K562 (cell line): ENCODE measurements at regions not wholly inside any gene's neighbourhood (a gene's known extent, or its start where the extent isn't known, plus 50 kb on each side); places are given as distances from the start of the nearest gene placed in this dataset.

Experiments
- ATAC-seq: fragments of 200-7000 bp; cut with Tn5 transposase; 3 replicates; pipeline ENCODE4 v1.9.1; 2020; ENCODE audit warnings: moderate library complexity
- BruUV-seq: library from RNA; stranded (reverse); fragments of 400-500 nt; replicated peaks from 2 replicates; lab custom pipeline; 2021; lab: Mats Ljungman, UMichigan
- CTCF ChIA-PET: fragments of 300-600 bp; formaldehyde crosslinking; extraction: SDS; loops from one replicate; lab custom pipeline; 2021; ENCODE audit warnings: low intra/inter-chr PET ratio; lab: Yijun Ruan, JAX
- POLR2A ChIA-PET: fragments of 300-600, 350-650 bp; sonication (Branson Sonifier 250); formaldehyde crosslinking; extraction: SDS; loops from one replicate; lab custom pipeline; 2021; ENCODE audit warnings: antibody characterized with exemption, inconsistent platforms; lab: Yijun Ruan, JAX
- DNase-seq, 4 experiments: peaks; one replicate each; pipeline versions ENCODE4 v3.0.0 to v3.0.0-alpha.2; 2011 to 2018; ENCODE audit warnings: low spot score in 3 of 4, mixed read lengths in 3 of 4; ENCODE audit errors: extremely low read depth in 1 of 4
- FAIRE-seq: peaks from 2 replicates; lab custom pipeline; 2011; peaks lifted over from hg19 to GRCh38; lab: Jason Lieb, UNC
- H2AFZ ChIP-seq: 2 replicates; pipeline ENCODE4 v1.6.0; 2011; ENCODE audit warnings: low read depth, low read length, control low read depth, inconsistent platforms
- H3K27ac ChIP-seq: fragments of 200-600 bp; 3 replicates; pipeline ENCODE4 v1.8.0; 2011; ENCODE audit warnings: low read depth, mild to moderate bottlenecking, control low read depth, inconsistent platforms, low read length, moderate library complexity, mixed read lengths; ENCODE audit errors: extremely low read depth
- H3K27me3 ChIP-seq, 2 experiments: fragments of 300-600 bp in 1 of 2; 2 replicates in 1 of 2; 3 replicates in 1 of 2; pipeline versions ENCODE4 v1.6.0 to v1.8.0; 2011; ENCODE audit warnings: inconsistent platforms in 2 of 2, low read length in 2 of 2, mild to moderate bottlenecking in 1 of 2, mixed read lengths in 1 of 2, moderate library complexity in 1 of 2; ENCODE audit not compliant: control insufficient read depth in 2 of 2, insufficient read depth in 2 of 2
- H3K36me3 ChIP-seq: fragments of 300-600 bp; 3 replicates; pipeline ENCODE4 v1.8.0; 2011; ENCODE audit warnings: mild to moderate bottlenecking, low read length, inconsistent platforms; ENCODE audit not compliant: control insufficient read depth, insufficient read depth
- H3K4me1 ChIP-seq, 2 experiments: fragments of 200-600 bp in 1 of 2; replicated peaks in 1 of 2; 2 replicates in 1 of 2; 3 replicates in 1 of 2; pipeline versions ENCODE4 v1.5.1 to v1.8.0; 2011; ENCODE audit warnings: inconsistent platforms in 2 of 2, low read length in 2 of 2, mild to moderate bottlenecking in 1 of 2, mixed read lengths in 1 of 2, moderate library complexity in 1 of 2; ENCODE audit not compliant: control insufficient read depth in 2 of 2, insufficient read depth in 2 of 2
- H3K4me2 ChIP-seq: 2 replicates; pipeline ENCODE4 v1.6.1; 2011; ENCODE audit warnings: low read length, control low read depth, inconsistent platforms, mixed read lengths; ENCODE audit not compliant: insufficient read depth
- H3K4me3 ChIP-seq: fragments of 200-600 bp; sonication (generic), shearing (Covaris generic); 2 replicates; pipeline ENCODE4 v1.5.1; 2016; ENCODE audit warnings: control low read depth, inconsistent platforms
- H3K79me2 ChIP-seq: fragments of 200-600 bp; 3 replicates; pipeline ENCODE4 v1.8.0; 2011; ENCODE audit warnings: low read length, inconsistent platforms; ENCODE audit not compliant: control insufficient read depth, insufficient read depth
- H3K9ac ChIP-seq, 2 experiments: 2 replicates each; pipeline versions ENCODE4 v1.6.0 to v1.6.1; 2011; ENCODE audit warnings: low read depth in 2 of 2, low read length in 2 of 2, control low read depth in 1 of 2, inconsistent platforms in 1 of 2, mild to moderate bottlenecking in 1 of 2, mixed read lengths in 1 of 2; ENCODE audit not compliant: insufficient read depth in 1 of 2
- H3K9me1 ChIP-seq: one replicate; pipeline ENCODE4 v1.6.0; 2011; ENCODE audit warnings: inconsistent platforms, mild to moderate bottlenecking, low read length, moderate library complexity; ENCODE audit not compliant: control insufficient read depth, insufficient read depth
- H3K9me3 ChIP-seq: replicated peaks from 2 replicates; pipeline ENCODE4 v1.5.1; 2011; ENCODE audit warnings: low read depth, low read length, inconsistent platforms; ENCODE audit not compliant: control insufficient read depth, insufficient read depth
- H4K20me1 ChIP-seq: replicated peaks from 2 replicates; pipeline ENCODE4 v1.6.1; 2011; ENCODE audit warnings: low read length, inconsistent platforms, mixed read lengths; ENCODE audit not compliant: control insufficient read depth, insufficient read depth
- ETS1 ChIP-seq: conservative IDR thresholded peaks from 2 replicates; pipeline ENCODE4 v1.6.1; 2011; ENCODE audit warnings: low read depth, mild to moderate bottlenecking, low read length; ENCODE audit not compliant: control insufficient read depth
- MEIS2 ChIP-seq: fragments of 450-650 bp; IDR thresholded peaks from 2 replicates; pipeline ENCODE4 v1.6.1; 2014; ENCODE audit warnings: mild to moderate bottlenecking; ENCODE audit not compliant: partially characterized antibody
- SRSF7 ChIP-seq: fragments of 200-400 bp; formaldehyde crosslinking; optimal IDR thresholded peaks from 2 replicates; pipeline ENCODE3; 2017; ENCODE audit warnings: mild to moderate bottlenecking, low read depth, low read length
- ZNF184 ChIP-seq: sonication (generic); formaldehyde crosslinking; IDR thresholded peaks from 2 replicates; pipeline ENCODE4 v1.5.0; 2020; ENCODE audit warnings: missing genetic modification reagents
- WGBS: fragments of 100-300 bp; shearing (Covaris generic); methylation state at CpG from one replicate; pipeline ENCODE4 v1.1.6; 2016; ENCODE audit warnings: low coverage, mixed read lengths; ENCODE audit not compliant: insufficient coverage; ENCODE audit errors: missing lambda C conversion rate; 5-methylcytosine and 5-hydroxymethylcytosine counted together
- in situ Hi-C: fragments of 300-500 bp; cut with MboI; formaldehyde crosslinking; loops from 4 replicates; pipeline ENCODE4 v1.15.0; 2018; ENCODE audit warnings: inconsistent platforms, mixed read lengths
- intact Hi-C: fragments of 100-400 bp; cut with micrococcal nuclease; formaldehyde crosslinking; loops from 2 replicates; pipeline ENCODE4 v1.14.2; 2022

- FAIRE-seq (no peak), ATAC-seq (no peak), DNase-seq (no peak)
- WGBS: 5% methylated on average over 18 of the region's 25 CpGs
- Histone ChIP-seq H3K27me3 (peaks cover 0 to 44% of the 10 kb centered on the region in 2 experiments; a peak in 2 of 5 replicates), H3K4me3 (no peak overlapping the region), H3K27ac (no peak overlapping the region), H3K9me1 (no peaks in the 10 kb centered on the region), H3K79me2 (no peaks in the 10 kb centered on the region), H4K20me1 (no peaks in the 10 kb centered on the region; the same call in 1 of the 2 replicates), H3K9me3 (no peaks in the 10 kb centered on the region), H3K4me2 (no peak overlapping the region), H3K4me1 (no peaks in the 10 kb centered on the region), H2AFZ (no peak overlapping the region), H3K9ac (no peak overlapping the region), H3K36me3 (no peaks in the 10 kb centered on the region)
- no peak for TF ChIP-seq MEIS2
- no peak for TF ChIP-seq SRSF7
- no peak for TF ChIP-seq ETS1
- TF ChIP-seq ZNF184 (CRISPR knock-in tag): no peak
- ChIA-PET CTCF (no interaction called here), POLR2A (no interaction called here)
- intact Hi-C loops: no loop called here
- in situ Hi-C loops: no loop called here
- no TSS peak for BruUV-seq
These were observed 817.4 kb downstream of the BRD1 start for GRCh38 chr22:49010070-49010863.
